Renal cortical epithelial cell (primary cell): ENCODE measurements at regions not wholly inside any gene's neighbourhood (a gene's known extent, or its start where the extent isn't known, plus 50 kb on each side); places are given as distances from the start of the nearest gene placed in this dataset.
"Not testable (repeated sequence)": the region's sequence is repeated elsewhere in the genome, so short reads cannot be mapped to it uniquely, and the experiment has no call there.

Source experiments
- DNase-seq: peaks from one replicate; pipeline ENCODE4 v3.0.0-alpha.2; 2011; ENCODE audit warnings: low read depth

GRCh38 chr1:67584938-67585337 is 100.1 kb upstream of the GADD45A start:
- DNase-seq, result no peak

- no peak for DNase-seq
Measured at GRCh38 chr1:67586596-67586995, 98.4 kb upstream of the GADD45A start.

DNA sequence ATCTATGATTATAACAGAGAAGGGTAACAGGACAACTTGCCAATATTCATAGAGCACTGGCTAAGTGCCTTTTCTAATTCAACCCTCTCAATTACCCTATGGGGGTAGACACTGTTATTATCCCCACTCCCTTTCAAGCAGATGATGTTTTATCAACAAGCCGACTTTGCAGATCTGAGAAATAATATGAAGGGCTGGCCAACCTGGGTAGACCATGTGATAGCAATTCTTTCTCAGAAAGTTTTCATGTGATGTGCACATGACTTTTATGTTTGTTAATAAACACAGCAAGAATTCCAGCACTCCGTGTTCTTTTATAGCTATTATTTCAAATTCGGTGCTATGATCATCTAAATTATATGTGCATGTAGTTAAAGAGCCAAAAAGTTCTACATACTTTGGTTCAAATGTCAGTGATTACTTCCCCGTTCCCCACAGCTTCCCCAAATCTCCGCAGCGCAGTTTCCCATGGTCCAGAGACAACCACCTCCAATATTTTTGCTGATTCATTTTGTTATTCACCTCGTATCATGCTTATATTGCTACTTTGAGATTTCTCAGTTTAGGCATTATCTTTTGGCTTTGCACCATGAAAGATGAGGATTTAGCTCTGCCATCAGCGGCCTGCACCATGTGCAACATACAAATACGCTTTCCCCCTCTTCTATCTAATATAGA is 96.7 kb upstream of the GADD45A start:
- DNase-seq, result no peak

DNA sequence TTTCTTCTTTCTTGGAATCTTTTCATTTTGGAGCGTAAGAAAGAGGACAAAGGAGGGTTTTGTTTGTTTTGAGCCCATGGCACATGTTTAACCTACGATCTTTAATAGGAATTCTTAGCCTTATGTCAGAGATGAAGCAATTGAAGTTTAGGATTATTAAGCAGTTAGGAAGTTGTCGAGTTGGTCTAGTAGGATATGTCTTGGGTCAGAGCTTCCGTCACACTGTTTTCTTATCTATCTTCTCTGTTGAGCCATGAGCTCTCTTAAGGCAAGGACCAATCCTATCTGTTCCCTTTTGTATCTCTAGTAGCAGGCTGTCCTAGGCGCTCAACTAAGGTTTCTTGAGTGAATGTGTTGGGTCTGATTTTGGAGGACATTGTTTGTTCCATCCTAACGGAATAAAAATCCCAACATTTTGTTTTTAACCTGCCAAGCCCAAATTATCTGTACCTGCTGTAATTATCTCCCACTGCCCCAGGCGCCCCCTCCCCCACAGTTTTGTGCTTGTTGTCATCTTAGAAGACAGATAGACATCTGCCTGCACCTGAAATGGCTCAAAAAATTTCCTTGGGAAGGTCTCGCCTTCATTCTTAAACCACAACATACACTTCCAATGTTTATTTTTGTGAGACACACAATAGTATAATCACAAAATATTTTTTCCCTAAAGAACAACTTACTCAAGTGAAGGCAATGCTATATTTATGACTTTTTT is 95.3 kb upstream of the GADD45A start:
- DNase-seq, result no peak

- DNase-seq, result no peak
Measured at GRCh38 chr1:67590329-67590728, 94.7 kb upstream of the GADD45A start.

GRCh38 chr1:67594764-67595163 is 90.2 kb upstream of the GADD45A start:
- no peak for DNase-seq

DNA sequence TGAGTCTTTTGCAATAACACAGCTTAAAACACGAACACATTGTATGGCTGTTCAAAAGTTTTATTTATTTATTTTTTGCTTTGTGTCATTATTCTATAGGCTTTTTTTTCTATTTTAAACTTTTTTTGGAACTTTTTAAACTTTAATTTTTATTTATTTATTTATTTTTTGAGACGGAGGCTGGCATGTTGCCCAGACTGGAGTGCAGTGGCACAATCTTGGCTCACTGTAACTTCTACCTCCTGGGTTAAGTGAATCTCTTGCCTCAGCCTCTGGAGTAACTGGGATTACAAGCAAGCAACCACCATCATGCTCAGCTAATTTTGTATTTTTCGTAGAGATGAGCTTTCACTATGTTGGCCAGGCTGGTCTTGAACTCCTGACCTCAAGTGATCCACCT is 88.3 kb upstream of the GADD45A start:
- no peak for DNase-seq

DNA sequence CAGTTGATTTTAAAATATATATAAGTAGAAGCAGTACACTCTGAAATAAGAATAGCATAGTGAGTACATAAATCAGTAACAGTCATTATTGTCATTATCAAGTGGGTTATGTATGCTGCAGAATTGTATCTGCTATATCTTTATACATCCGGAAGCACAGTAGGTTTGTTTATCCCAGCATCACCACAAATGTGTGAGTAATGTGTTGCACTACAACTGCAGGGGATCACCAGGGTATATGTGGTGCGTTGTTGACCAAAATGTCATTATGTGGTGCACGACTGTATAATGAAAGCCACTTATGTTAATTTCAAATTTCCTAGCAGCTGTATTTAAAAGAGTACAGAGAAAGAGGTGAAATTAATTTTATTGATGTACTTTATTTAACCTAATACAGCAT is 87.7 kb upstream of the GADD45A start:
- no peak for DNase-seq

- DNase-seq, result peak; percentile 9
Measured at GRCh38 chr1:67599085-67599484, 85.9 kb upstream of the GADD45A start.

DNA sequence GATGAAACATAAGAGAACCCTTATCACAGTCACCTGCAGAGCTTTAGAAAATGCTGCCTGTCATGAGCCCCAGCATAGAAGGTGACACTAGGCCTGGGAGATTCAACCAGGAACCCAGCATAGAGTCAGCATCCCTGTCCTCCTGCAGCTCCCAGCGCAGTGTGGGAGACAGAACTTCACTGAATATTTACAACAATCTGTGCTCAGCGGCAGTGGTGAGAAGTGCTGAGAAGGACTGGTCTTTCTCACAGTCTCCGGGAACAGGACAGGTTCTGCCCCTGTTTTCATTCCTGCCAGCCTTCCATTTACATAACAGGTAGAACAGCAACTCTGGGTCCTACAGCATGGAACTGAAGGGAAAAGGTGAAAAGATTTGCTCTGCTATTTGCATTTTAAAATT is 83.5 kb upstream of the GADD45A start:
- no peak for DNase-seq

DNA sequence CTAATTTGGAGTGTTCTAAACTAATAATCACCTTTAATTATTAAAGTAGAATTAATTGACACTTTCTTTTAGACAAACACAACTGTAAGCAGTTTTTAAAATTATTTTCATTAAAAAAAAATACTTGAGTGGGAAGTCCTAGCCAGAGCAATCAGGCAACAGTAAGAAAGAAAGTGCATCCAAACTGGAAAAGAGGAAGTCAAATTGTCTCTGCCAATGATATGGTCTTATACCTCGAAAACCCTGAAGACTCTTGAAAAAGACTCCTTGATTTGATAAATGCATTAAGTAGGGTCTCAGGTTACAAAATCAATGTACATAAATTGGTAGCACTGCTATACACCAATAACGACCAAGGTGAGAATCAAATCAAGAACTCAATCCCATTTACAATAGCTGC is 83.0 kb upstream of the GADD45A start:
- DNase-seq, result no peak

GRCh38 chr1:67604778-67605177 is 80.2 kb upstream of the GADD45A start:
- no peak for DNase-seq

- no peak for DNase-seq
Measured at GRCh38 chr1:67605209-67605780, 79.7 kb upstream of the GADD45A start.

GRCh38 chr1:67607286-67607685 is 77.7 kb upstream of the GADD45A start:
- DNase-seq, result no peak

GRCh38 chr1:67607699-67608098 is 77.3 kb upstream of the GADD45A start:
- DNase-seq, result no peak

DNA sequence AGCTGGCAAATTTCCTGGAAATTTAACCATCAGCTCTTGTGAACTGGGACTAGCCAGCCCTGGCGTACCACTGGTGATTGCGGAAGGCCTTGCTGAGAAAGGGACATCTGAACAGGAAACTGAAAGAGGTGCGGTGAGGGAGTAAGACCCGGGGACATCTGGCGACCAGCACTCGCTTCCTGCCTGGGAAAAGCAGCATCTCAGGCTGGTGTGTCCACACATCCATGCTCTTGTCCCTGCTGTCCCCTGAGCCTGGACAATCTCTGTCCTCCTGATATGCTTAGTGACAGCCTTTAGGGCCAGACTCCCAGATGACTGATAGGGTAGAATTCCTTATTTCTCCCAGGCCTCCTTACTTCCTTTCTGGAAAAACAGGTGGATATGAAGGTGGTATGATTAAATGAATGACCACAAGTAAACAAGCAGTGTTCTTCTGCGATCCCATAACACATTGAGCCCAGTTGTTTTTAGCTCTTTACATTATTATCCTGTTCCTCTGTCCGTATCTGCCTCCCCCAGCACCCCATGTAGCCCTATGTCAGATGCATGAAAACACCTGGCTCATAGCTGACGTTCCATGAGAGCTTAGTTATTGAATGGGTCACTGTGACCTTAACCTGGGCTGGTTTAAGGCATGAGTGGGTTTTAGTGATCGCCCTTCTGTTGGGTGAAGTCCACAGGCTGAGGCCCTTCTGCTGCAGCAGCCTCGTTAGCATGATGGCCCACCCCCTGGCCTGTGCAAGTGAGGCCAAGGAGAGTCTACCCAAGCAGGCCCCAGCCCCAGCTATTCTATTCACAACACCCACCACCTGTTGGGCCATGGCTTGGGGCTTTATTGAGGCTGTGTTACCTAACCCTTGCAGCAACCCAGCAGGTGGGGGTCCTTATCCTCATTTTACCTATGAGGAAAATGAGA is 76.1 kb upstream of the GADD45A start:
- peak; percentile 58 for DNase-seq

DNA sequence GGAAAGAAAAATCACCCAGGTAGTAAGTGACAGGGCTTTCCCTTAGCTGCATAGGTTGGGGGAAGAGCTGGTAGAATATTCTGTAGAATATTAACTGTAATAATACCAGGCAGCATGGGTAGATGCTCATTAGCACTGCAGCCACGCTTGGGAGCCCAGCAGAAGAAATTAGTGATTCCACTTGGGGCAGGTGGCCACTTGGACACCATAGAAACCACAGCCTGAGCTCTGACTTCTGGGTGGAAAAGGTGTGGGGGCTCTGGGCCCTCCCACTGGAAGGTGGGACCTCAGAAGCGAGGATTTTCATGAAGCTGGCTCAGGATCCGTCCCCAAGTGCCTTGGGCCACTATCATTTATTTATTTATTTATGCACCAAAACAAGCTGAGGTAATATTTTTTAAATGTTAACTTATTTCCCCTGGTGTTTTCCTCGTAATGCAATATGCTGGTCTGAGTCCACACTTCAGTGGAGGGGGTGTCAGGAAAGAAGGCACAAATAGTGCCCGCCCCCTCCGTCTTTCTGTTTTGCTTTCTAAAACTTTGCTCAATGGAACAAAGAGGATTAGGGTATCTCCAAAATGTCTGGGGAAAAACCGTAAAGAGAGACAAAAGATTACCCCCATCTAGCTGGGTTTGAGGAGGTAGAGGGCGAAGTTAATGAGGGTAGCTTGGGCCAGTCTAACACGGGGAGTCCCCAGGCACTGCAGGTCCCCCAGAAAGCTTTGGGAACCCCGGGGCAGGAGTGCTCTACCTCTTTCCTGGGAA is 75.2 kb upstream of the GADD45A start:
- DNase-seq, result peak; percentile 78

- DNase-seq, result peak; percentile 41
Measured at GRCh38 chr1:67610450-67610849, 74.6 kb upstream of the GADD45A start.

- DNase-seq, result no peak
Measured at GRCh38 chr1:67611846-67612245, 73.2 kb upstream of the GADD45A start.

- DNase-seq, result no peak
Measured at GRCh38 chr1:67612788-67613241, 72.2 kb upstream of the GADD45A start.

GRCh38 chr1:67613479-67613878 is 71.5 kb upstream of the GADD45A start:
- DNase-seq, result not testable (repeated sequence)
